Stimulated activated CD8-positive, alpha-beta memory T cell treated with anti-CD3 and anti-CD28 coated beads, Interleukin-15, amount 100 ng/mL, for 4 hours (primary cell): ENCODE measurements at regions not wholly inside any gene's neighbourhood (a gene's known extent, or its start where the extent isn't known, plus 50 kb on each side); places are given as distances from the start of the nearest gene placed in this dataset.

Experiments used
- DNase-seq, 2 donors: peaks; one replicate each; pipeline ENCODE4 v3.0.0-alpha.2; 2020; ENCODE audit warnings: low read depth in 2 of 2

GRCh38 chr16:88318051-88318450 is 64.7 kb upstream of the ZNF469 start:
- DNase-seq: no peak

- DNase-seq: no peak
These were observed 64.2 kb upstream of the ZNF469 start for GRCh38 chr16:88318521-88318920.

DNA sequence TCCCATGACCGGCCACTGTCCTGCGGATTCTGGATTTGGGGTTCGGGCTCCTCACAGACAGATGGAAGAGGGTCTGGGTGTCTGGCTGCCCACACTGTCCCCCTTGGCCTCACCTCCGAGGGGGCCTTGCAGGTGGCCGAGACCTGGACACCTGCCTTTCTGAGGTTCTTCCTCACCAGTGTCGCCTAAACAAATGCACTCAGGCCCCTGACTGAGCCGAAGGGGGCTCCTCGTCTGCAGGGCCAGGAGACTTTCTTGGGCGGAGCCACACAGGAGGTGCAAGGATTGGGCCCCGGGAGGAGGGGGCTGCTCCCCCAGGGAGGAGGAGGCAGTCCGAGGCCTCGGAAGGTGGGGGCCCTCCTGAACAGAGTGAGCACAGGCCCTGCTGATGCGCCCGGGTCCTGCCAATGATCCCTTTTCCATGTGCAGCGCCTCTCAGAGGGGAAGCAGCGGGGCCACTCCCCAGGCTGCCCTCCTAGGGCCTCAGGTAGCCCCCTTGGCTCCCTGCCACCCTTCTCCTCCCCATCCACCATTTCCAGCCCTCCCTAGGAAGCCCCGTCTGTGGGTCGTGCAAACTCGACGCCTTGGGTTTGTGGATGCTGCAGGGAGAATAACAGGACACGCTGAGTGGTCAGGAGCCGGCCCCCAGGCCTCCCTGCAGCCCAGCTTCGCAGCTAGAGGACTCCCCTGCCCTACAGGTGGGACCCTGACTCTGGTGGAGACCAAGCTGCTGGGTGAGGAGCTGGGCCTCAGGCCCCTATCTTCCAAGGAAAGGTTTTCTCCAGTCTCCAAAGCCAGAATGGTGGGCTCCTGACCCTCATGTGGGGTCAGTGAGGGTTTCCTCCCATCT is 63.4 kb upstream of the ZNF469 start:
- no peak for DNase-seq

DNA sequence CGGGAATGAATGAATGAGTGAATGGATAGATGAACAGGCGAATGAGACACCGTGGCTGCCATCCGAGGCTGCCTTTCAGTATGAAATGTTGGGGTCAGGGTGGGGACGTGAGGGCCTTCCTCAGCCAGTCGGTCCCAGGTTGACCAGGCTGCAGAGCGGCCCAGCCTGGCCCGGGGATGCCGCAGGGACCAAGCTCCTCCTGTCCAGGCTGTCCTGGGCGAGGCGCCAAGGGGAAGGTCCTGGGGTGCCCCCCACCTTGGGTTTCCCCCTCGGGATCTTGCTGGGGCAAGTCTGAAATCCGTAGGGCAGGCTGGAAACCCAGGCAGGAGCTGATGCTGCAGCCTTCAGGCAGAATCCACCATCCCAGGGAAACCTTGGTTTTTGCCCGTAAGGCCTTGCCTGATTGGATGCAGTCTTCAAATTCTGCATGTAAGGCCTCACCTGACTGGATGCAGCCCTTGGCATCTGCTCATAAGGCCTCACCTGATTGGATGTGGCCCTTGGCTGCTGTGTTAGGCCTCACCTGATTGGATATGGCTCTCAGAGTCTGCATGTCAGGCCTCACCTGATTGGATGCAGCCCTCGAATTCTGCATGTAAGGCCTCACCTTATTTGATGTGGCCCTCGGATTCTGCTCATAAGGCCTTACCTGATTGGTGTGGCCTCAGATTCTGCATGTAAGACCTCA is 61.7 kb upstream of the ZNF469 start:
- no peak for DNase-seq

- DNase-seq: no peak
These were observed 60.9 kb upstream of the ZNF469 start for GRCh38 chr16:88321635-88322499.

GRCh38 chr16:88322500-88322970 is 60.2 kb upstream of the ZNF469 start:
- DNase-seq: no peak

- no peak for DNase-seq
These were observed 59.7 kb upstream of the ZNF469 start for GRCh38 chr16:88323041-88323440.

DNA sequence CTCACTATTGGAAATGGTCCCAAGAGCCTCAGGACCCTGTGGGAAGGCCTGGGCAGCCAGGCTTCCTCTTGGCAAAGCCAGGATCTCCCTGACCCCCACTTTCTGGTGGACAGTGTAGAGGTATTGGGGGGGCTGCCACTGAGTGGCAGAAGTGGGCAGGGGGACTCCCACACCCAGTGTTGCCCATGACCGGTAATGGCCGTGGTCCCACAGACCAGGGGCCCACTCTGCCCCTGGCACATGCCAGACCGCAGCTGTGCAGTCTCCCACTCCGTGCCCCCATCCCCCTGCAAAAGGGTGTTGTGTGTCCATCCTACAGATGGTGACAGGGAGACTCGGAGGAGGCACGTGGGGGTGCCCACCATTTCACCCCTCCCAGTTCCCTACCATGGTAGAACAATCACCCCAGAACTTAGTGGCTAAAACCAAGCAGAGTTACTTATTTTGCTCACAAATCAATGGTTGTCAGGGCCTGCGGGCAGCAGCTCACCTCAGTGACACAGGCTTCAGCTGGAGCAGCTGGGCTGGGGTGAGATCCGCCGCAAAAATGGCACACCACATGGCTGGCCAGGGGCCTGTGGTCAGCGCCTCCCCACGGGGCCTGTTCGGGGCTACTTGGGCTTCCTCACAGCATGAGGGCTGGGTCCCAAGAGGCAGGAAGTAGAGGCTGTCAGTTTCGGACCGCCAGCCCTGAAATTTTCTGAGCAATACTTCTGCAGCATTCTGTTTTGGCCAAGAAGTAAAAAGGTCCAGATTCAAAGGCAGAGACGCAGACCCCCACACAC is 59.0 kb upstream of the ZNF469 start:
- no peak for DNase-seq

GRCh38 chr16:88325087-88325750 is 57.5 kb upstream of the ZNF469 start:
- DNase-seq: no peak

- no peak for DNase-seq
These were observed 56.8 kb upstream of the ZNF469 start for GRCh38 chr16:88325976-88326375.

DNA sequence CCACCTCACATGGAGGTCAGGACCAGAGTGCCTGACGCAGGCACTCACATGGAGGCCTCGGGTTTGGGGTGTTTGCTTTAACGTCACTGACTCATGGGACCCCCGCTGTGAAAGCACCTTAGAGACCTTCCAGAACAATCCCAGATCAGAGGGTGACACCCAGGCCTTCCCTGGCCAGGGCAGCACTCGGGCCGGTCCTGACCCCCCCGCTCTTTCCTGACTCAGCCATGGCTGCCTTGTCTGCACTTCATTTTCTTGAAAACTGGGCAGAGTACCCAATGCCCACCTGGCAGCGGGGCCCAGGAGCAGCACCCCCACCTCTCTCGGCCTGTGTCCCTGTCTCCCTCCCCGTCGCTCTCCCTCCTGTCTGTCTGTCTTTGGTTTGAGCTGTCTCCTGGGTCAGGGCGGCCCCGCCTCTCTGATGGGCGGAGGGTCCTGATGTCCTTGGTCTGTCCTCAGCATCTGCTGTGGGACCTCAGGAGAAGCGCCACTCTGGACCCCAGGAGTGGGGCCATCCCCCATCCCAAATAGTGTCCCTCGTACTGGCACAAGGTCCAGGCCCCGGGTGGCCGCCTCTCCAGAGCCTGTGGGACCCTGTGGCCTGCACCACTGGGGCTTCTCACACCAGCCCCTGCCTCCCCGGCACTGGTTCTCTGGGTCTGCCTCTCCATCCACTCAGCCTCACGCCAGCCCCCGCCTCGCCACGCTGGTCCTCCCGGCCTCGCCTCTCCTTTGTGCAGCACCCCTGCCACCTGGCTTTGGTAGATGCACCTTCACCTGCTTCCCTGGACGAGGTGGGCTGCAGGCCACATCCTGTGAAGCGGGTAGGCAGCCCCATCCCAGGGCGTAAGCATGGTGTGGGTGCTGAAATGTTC is 55.9 kb upstream of the ZNF469 start:
- no peak for DNase-seq

DNA sequence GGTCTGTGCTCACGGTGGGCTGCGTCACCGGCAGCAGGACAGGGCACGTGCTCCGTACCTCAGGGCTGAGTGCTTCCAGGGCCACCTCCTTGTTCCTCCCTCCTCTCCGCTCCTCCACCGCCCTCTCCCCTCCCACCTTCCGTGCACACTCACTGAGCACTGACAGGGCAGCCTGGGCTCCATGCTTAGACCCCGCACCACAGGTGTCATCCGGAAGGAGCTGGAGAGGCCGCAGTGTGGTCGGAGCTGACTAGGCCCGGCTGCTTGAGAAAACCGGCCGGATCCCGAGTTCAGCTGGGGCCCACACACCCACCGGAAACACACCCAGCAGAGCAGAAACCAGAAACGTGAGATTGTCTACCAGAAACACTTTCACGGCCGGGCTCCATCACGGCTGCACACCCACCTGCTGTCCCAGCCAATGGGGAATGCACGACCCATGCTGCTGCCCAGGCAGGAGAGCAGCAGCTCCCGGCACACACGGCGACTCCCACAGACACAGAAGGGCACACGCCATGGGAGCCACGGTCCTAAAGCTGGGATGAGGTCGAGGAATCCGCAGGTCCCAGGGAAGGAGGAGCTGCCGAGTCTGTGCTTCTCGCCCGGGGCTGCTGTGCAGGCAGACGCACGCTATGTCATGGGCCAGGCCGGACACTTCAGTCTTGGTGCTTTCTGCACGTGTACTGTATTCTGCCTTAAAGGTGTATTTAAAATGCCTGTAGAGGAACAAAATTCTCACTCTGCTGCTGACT is 55.0 kb upstream of the ZNF469 start:
- DNase-seq: no peak

DNA sequence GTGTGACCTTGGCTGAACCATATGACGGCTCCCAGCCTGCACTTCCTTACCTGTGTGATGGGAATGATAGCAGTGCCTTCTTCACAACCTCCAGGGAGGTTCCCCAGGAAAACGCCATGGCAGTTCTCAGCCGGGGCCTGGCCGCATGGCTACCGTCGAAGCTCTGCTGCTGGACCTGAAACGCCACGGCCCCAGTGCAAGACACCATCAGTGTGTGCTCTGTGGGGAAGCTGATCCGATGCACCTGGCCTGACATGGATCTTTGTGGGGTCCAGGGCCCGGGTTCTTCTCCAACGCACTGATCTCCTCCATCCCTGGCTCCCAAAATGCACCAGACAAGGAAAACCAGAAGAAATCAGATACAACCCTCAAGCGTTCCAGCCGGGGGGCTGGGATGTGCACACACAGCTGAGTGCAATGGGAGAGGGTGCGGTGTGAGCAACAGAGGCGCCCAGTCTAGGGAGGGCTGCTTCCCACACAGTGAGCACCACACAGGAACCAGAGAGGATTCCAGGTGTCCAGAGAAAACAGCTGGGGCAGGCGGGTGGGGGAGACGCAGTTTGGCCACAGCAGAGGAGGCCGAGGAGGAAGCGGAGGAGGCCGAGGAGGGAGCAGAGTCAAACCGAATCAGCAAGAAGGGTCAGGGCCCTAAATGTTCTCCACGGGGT is 54.3 kb upstream of the ZNF469 start:
- no peak for DNase-seq

DNA sequence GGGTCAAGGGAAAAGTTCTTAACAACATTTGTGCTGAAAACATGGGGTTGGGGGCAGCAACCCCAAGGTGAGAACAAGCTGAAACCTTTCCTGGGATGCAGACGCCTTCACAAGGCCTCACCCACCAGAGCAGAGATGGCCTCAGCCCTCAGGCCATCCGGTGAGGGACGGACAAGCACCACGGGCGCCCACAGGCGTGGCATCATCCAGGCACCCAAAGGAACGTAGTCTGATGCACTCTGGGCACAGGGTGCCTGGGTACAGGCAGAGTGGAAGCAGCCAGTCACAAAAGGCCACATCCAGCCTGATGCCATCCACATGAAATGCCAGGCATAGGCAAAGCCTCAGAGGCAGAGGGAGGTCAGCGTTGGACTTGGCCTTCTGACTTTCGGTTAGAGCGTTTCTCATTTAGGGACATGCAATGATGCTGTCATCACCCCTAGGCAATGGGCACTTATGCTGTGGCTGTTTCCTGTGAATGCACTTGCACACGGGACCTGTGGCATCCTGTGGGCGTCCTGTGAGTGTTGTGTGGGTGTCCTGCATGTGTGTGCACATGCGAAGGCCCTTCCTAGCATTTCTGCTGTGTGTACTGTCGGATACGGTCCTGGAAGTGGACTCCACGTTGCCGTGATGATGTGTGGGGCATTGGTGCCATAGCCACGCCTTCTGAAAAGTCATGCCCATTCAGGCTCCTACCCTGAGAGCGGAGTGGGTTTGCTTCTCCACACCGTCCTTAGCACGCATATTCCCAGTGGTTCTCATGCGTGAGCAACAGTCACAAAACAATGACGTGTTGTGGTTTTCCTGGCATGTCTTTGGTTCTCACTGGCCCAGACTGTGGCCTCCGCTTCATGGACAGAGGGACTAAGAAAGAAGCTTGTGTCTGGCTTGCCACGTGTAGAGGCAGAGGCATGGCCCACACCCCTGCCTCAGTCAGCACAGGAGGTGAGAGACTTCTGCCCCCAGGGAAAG is 52.7 kb upstream of the ZNF469 start:
- no peak for DNase-seq

- DNase-seq: no peak
These were observed 51.5 kb upstream of the ZNF469 start for GRCh38 chr16:88330971-88331890.
